HepG2 (cell line): ENCODE measurements at regions not wholly inside any gene's neighbourhood (a gene's known extent, or its start where the extent isn't known, plus 50 kb on each side); places are given as distances from the start of the nearest gene placed in this dataset.

Source experiments
- ATAC-seq: fragments of 200-7000 bp; cut with Tn5 transposase; 3 replicates; pipeline ENCODE4 v1.9.1; 2020; ENCODE audit warnings: mild to moderate bottlenecking, moderate library complexity
- BruUV-seq: library from RNA; stranded (reverse); fragments of 400-500 nt; replicated peaks from 2 replicates; lab custom pipeline; 2021; lab: Mats Ljungman, UMichigan
- CTCF ChIA-PET: fragments of 300-600 bp; formaldehyde crosslinking; extraction: SDS; loops from one replicate; lab custom pipeline; 2021; ENCODE audit warnings: low total read pairs, inconsistent platforms, low intra/inter-chr PET ratio; lab: Yijun Ruan, JAX
- POLR2A ChIA-PET: fragments of 350-600 bp; sonication (Branson Sonifier 250); formaldehyde crosslinking; loops from one replicate; lab custom pipeline; 2020; ENCODE audit warnings: antibody characterized with exemption, inconsistent platforms; lab: Yijun Ruan, JAX
- DNase-seq: peaks from one replicate; pipeline ENCODE4 v3.0.0-alpha.2; 2015; ENCODE audit warnings: low spot score
- FAIRE-seq: peaks from 3 replicates; lab custom pipeline; 2011; peaks lifted over from hg19 to GRCh38; lab: Jason Lieb, UNC
- H2AFZ ChIP-seq: one replicate; pipeline ENCODE4 v1.6.1; 2011; ENCODE audit warnings: low read length, inconsistent platforms
- H3K27ac ChIP-seq: fragments of 300-600 bp; 3 replicates; pipeline ENCODE4 v1.8.0; 2011; ENCODE audit warnings: mixed run types, mild to moderate bottlenecking, mixed read lengths, low read length, inconsistent platforms; ENCODE audit not compliant: insufficient read depth; ENCODE audit errors: extremely low read length
- H3K27me3 ChIP-seq, 2 experiments: fragments of 200-600 bp in 1 of 2; 2 replicates in 1 of 2; 3 replicates in 1 of 2; pipeline versions ENCODE4 v1.6.0 to v1.8.0; 2011; ENCODE audit warnings: low read length in 2 of 2, mild to moderate bottlenecking in 2 of 2, moderate library complexity in 2 of 2, inconsistent platforms in 1 of 2; ENCODE audit not compliant: insufficient read depth in 2 of 2, control insufficient read depth in 1 of 2
- H3K36me3 ChIP-seq, 2 experiments: fragments of 200-600 bp in 1 of 2; replicated peaks in 1 of 2; 2 replicates in 1 of 2; 3 replicates in 1 of 2; pipeline versions ENCODE4 v1.5.1 to v1.8.0; 2011; ENCODE audit warnings: low read length in 2 of 2, inconsistent platforms in 1 of 2; ENCODE audit not compliant: insufficient read depth in 2 of 2, control insufficient read depth in 1 of 2
- H3K4me1 ChIP-seq: 2 replicates; pipeline ENCODE4 v1.5.1; 2012; ENCODE audit warnings: low read length, inconsistent platforms; ENCODE audit not compliant: insufficient read depth
- H3K4me2 ChIP-seq: 2 replicates; pipeline ENCODE4 v1.6.0; 2011; ENCODE audit warnings: low read depth, low read length, inconsistent platforms
- H3K4me3 ChIP-seq, 3 experiments: fragments of 200-600 bp in 1 of 3; sonication (generic), shearing (Covaris generic) in 1 of 3; replicated peaks in 1 of 3; 2 replicates each; pipeline ENCODE4 v1.5.1; 2011 to 2016; ENCODE audit warnings: low read length in 3 of 3, inconsistent platforms in 2 of 3, low read depth in 2 of 3, mild to moderate bottlenecking in 2 of 3, control low read depth in 1 of 3, mixed read lengths in 1 of 3; ENCODE audit not compliant: insufficient read depth in 1 of 3
- H3K79me2 ChIP-seq: one replicate; pipeline ENCODE4 v1.6.1; 2011; ENCODE audit warnings: low read length, inconsistent platforms; ENCODE audit not compliant: insufficient read depth
- H3K9ac ChIP-seq: 2 replicates; pipeline ENCODE4 v1.6.0; 2011; ENCODE audit warnings: mild to moderate bottlenecking, low read depth, low read length, inconsistent platforms; ENCODE audit not compliant: insufficient read depth
- H3K9me3 ChIP-seq: 2 replicates; pipeline ENCODE4 v1.5.1; 2012; ENCODE audit warnings: mild to moderate bottlenecking, low read length
- H4K20me1 ChIP-seq: 2 replicates; pipeline ENCODE4 v1.6.0; 2011; ENCODE audit warnings: inconsistent platforms, mild to moderate bottlenecking, low read length, moderate library complexity; ENCODE audit not compliant: insufficient read depth
- CEBPZ ChIP-seq: IDR thresholded peaks from 2 replicates; pipeline ENCODE4 v1.6.1; 2012; ENCODE audit warnings: low read length, improper control_type of control experiment
- ETV5 ChIP-seq: IDR thresholded peaks from 2 replicates; pipeline ENCODE4 v1.6.1; 2018; ENCODE audit warnings: missing biosample characterization, missing genetic modification reagents, inconsistent platforms, borderline replicate concordance
- MYPOP ChIP-seq: sonication (generic); formaldehyde crosslinking; IDR thresholded peaks from 2 replicates; pipeline ENCODE4 v1.8.1; 2023; ENCODE audit warnings: mild to moderate bottlenecking, moderate library complexity, missing genetic modification reagents
- PAX8 ChIP-seq: sonication (generic); formaldehyde crosslinking; IDR thresholded peaks from 2 replicates; pipeline ENCODE4 v1.8.0; 2022; ENCODE audit warnings: mild to moderate bottlenecking, missing genetic modification reagents, borderline replicate concordance
- PHF20 ChIP-seq: sonication (generic); formaldehyde crosslinking; IDR thresholded peaks from 2 replicates; pipeline ENCODE4 v1.5.0; 2020; ENCODE audit warnings: mild to moderate bottlenecking, missing genetic modification reagents
- ZNF512 ChIP-seq: sonication (generic); formaldehyde crosslinking; IDR thresholded peaks from 2 replicates; pipeline ENCODE4 v1.4.0; 2020; ENCODE audit warnings: mild to moderate bottlenecking, missing genetic modification reagents
- WGBS: methylation state at CpG from one replicate; pipeline ENCODE4 v1.1.6; 2017; ENCODE audit warnings: low lambda C conversion rate; 5-methylcytosine and 5-hydroxymethylcytosine counted together
- in situ Hi-C: cut with HindIII; loops from 2 replicates; pipeline ENCODE4 v1.10.0; 2017; ENCODE audit warnings: low pct_unique_long_range_greater_than_20kb; ENCODE audit not compliant: extremely low pct_ligation_motif_present
- intact Hi-C: fragments of 100-400 bp; cut with micrococcal nuclease; formaldehyde crosslinking; loops from one replicate; pipeline ENCODE4 v1.10.0; 2022; ENCODE audit not compliant: unreplicated experiment

- H2AFZ ChIP-seq: no peak overlapping the region
- peaks cover 0 to 4% of the 10 kb centered on the region in 2 experiments; a peak in 1 of 5 replicates for H3K27me3 ChIP-seq
- H4K20me1 ChIP-seq: no peaks in the 10 kb centered on the region
- no peaks in the 10 kb centered on the region for H3K4me1 ChIP-seq
- ChIA-PET CTCF (no interaction called here), POLR2A (no interaction called here)
- WGBS: 8% methylated on average over 2 of the region's 2 CpGs
- DNase-seq (no peak), ATAC-seq (no peak), FAIRE-seq (no peak)
- no peaks in the 10 kb centered on the region for H3K36me3 ChIP-seq
- TF ChIP-seq CEBPZ (no peak), MYPOP (CRISPR knock-in tag) (no peak), ZNF512 (no peak), PHF20 (CRISPR knock-in tag) (no peak), ETV5 (CRISPR knock-in tag) (no peak), PAX8 (CRISPR knock-in tag) (no peak)
- no peak overlapping the region for H3K9ac ChIP-seq
- in situ Hi-C loops (no loop called here), intact Hi-C loops (no loop called here)
- H3K4me2 ChIP-seq: no peak overlapping the region
- H3K4me3 ChIP-seq: no peak overlapping the region
- BruUV-seq: no TSS peak
- peaks cover 15% of the 10 kb centered on the region for H3K9me3 ChIP-seq
- H3K79me2 ChIP-seq: no peaks in the 10 kb centered on the region
- H3K27ac ChIP-seq: no peak overlapping the region
Observed at GRCh38 chr3:72071624-72072023, 286.7 kb upstream of the PROK2 start.
